Embryonic facial prominence (tissue), 1 donor: ENCODE measurements at regions not wholly inside any gene's neighbourhood (a gene's known extent, or its start where the extent isn't known, plus 50 kb on each side); places are given as distances from the start of the nearest gene placed in this dataset.

Source experiments
- DNase-seq: peaks from one replicate; pipeline ENCODE4 v3.0.0-alpha.2; 2016; ENCODE audit errors: extremely low spot score

GRCh38 chr1:38418195-38419030 is 371.8 kb upstream of the POU3F1 start:
- peak; percentile 10 for DNase-seq

GRCh38 chr1:38403667-38404066 is 357.1 kb upstream of the POU3F1 start:
- DNase-seq: no peak

- DNase-seq: no peak
These were observed 355.7 kb upstream of the POU3F1 start for GRCh38 chr1:38402230-38402815.

DNA sequence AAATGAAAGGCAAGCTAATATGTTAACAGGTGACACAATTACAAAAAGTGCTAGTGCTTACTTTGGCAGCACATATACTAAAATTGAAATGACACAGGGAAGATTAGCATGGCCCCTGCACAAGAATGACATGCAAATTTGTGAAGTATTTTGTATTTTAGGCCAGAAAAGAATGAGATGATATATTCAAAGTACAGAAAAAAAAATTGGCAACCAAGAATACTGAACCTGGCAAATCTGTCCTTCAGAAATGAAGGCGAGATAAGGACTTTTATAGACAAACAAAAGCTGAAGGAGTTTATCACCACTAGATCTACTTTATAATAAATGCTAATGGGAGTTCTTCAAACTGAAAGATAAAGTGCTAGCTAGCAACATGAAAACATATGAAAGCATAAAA is 350.0 kb upstream of the POU3F1 start:
- no peak for DNase-seq

DNA sequence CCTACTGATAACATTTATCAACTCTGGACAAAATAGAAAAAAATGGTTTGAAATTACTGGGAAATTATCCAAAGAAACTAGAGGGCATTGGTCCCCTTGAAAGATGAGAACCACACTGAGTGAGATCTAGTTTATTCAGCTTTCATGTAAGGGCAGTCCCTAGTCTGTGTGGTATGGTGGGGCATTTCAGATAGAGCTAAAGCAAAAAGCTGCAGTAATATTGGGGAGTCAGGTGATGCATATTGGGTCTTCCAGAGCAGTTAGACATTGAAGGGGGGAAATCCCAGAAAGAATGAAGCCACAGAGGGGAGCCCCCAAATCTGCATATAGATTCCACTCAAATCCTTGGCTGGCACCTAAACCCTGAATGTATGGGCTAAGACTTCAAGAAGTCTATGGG is 347.7 kb upstream of the POU3F1 start:
- no peak for DNase-seq

DNA sequence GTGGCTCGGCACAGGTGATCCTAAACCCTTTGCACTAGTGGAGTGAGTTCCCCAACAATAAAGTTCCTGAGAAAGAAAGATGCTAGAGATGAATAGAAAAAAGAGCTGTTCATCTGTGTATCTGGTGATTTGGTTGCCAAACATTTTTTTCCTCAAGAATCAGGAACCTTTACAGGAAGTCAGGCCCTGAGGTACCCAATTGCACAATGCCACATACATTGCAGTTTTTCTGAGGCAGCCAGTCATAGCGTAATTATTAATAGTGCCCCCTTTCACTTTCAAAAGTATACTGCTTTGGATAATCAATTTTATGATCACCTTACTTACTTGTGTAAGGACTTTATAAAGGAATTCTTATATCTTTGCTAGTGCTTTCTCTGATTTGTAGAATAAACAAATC is 346.3 kb upstream of the POU3F1 start:
- DNase-seq: no peak

- DNase-seq: no peak
These were observed 334.7 kb upstream of the POU3F1 start for GRCh38 chr1:38381256-38381655.

GRCh38 chr1:38376577-38376976 is 330.0 kb upstream of the POU3F1 start:
- DNase-seq: no peak

- no peak for DNase-seq
These were observed 328.4 kb upstream of the POU3F1 start for GRCh38 chr1:38375035-38375434.

GRCh38 chr1:38371505-38371844 is 324.9 kb upstream of the POU3F1 start:
- no peak for DNase-seq

DNA sequence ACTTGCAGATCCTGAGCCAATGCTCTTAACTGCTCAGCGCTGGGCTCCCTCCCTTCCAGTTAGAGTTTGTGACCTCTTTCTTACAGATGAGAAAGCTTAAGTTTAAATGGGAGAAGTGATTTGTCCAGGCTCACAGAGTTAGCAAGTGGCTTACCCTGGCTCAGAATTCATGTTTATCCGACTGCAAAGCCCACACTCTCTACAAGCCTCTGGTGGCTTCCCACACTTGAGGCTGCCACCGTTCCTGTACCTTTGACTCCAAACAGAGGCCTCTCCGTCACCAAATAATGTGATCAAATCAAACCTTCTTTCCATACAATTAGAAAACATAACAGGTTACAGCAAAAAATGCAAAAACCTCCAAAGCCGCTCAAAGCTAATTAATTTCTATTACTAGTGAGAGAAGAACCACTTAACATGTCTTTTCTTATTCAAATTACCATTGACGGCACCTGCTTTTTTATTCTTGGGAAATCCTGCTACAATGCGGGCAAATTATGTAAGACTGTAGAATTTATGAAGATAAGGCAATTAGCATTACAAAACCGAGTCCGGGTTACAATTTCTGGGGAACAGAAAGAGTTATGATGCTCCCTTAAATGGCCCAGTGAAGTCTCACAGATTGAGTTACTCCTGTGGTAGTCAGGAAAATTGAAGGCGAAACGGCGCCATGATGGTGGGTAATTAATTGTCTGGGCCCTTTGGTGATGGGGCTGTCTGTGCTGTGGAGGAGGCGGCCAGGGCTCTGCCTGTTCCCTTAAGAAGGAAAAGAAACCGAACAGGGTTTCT is 324.3 kb upstream of the POU3F1 start:
- no peak for DNase-seq

DNA sequence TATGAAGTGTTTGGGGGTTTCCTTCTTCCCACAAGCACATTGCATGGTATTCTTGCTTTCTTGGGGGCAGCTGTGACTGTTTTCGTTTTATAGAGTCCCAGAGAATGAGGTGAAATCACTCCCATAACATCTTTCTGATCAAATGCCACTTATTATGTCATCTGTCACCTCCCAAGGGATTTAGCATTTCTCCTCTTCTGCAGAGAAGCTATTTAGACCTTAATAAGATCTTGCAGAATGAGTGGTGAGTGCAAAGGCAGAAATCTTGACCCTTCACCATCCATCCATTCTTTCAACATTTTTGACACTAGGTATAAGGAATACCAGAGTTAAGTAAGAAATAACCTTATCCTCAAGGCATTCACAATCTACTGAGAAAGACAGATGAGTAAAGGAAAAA is 318.6 kb upstream of the POU3F1 start:
- no peak for DNase-seq

- DNase-seq: no peak
These were observed 315.0 kb upstream of the POU3F1 start for GRCh38 chr1:38361566-38361965.

GRCh38 chr1:38360807-38361206 is 314.2 kb upstream of the POU3F1 start:
- DNase-seq: no peak

DNA sequence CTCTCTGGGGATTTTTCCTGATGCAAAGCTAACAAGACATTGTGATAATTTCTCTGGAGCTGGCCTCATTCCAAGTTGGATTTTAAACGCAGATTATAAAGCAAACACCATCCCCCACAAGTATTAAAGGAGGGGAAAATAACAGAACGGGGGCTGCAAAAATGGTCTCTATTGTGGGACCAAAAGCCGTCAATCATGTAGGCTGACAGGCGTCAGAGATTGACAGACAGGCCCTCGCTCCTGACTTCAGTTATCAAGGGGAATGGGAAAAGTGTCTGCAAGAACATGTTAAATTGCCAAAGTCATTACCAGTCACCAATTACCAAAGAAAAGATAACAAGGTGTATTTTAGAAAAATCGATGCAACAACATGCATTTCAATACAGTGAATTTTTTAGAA is 307.4 kb upstream of the POU3F1 start:
- DNase-seq: no peak

- DNase-seq: no peak
These were observed 306.3 kb upstream of the POU3F1 start for GRCh38 chr1:38352869-38353268.

GRCh38 chr1:38347446-38348175 is 301.0 kb upstream of the POU3F1 start:
- DNase-seq: no peak

DNA sequence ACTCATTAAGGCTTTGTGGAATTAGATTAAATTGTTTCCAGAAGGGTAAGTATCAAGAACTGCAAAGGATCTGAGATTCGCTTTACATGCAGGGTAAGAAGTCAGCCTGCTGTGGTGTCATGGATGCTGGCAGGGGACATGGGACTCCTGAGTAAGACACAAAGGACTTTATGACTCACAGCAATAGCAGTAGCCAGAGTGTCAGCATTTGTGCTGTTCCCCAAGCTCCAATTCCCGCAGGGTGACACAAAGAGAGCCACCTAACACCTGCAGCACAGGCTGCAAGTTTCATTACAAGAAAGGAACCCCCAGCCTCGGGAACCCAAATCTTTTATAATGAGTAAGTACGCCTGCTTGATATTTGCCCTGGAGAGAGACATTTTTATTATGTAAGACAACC is 298.1 kb upstream of the POU3F1 start:
- no peak for DNase-seq

DNA sequence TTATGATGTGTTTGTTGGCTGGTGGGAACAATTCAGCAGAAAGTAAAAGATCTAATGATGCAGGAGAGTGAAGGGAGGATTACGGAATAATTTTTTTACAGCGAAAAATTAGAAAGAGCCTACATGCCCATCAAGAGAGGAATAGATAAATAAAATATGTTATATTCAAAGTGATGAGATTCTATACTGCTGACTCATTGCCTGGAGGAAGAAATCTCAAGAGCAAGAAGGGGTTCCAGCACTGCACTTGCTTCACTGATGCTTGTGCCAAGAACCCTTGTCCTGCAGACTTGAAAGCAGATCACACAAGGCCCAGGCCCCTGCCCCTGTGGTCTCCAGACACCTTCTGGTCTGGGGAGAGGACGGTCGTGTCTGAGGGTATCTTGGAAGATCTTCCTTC is 295.1 kb upstream of the POU3F1 start:
- no peak for DNase-seq

DNA sequence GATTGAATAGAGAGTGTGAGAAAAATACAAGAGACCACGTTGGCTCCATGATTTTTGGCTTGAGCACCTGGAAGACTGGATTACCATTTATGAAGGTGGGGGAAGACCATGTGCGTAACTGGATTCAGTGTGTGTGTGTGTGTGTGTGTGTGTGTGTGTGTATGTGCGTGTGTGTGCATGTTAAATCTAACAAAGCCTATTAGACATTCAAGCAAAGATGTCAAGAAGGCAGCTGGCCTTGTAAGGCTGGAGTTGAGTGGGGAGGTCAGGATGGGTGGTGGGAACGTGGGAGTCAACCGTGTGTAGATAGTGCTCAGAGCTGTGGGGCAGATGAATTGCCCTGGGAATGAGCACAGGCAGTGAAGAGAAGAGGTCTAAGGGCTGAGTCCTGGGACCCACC is 293.8 kb upstream of the POU3F1 start:
- DNase-seq: no peak

- no peak for DNase-seq
These were observed 291.1 kb upstream of the POU3F1 start for GRCh38 chr1:38337711-38338110.

GRCh38 chr1:38336961-38337360 is 290.4 kb upstream of the POU3F1 start:
- no peak for DNase-seq
